ENCODE measurements at regions not wholly inside any gene's neighbourhood (a gene's known extent, or its start where the extent isn't known, plus 50 kb on each side); places are given as distances from the start of the nearest gene placed in this dataset.

- TF ChIP-seq CTCF (conservative IDR thresholded peaks at IDR 0.05 in 1 of 2, IDR thresholded peaks at IDR 0.05 in 1 of 2; ENCODE audit: extremely low read depth in 1 of 2, insufficient read depth in 1 of 2, low read depth in 1 of 2, low read length in 2 of 2) (no peak), EZH2 (IDR thresholded peaks at IDR 0.05; ENCODE audit: borderline replicate concordance, low read length) (no peak)
Measured at GRCh38 chr2:190755772-190756415, 107.0 kb downstream of the NAB1 start.
